Heart left ventricle (tissue), 16 donors: ENCODE measurements at regions not wholly inside any gene's neighbourhood (a gene's known extent, or its start where the extent isn't known, plus 50 kb on each side); places are given as distances from the start of the nearest gene placed in this dataset.

Source experiments
- ATAC-seq, 4 donors: fragments of 200-7000 bp; cut with Tn5 transposase; one replicate each; pipeline ENCODE4 v1.9.1; 2020 to 2022; ENCODE audit warnings: moderate library complexity in 4 of 4, mild to moderate bottlenecking in 3 of 4, moderate number of reproducible peaks in 1 of 4
- DNase-seq, 5 donors: peaks; one replicate each; pipeline ENCODE4 v3.0.0-alpha.2; 2020
- H3K27ac ChIP-seq, 12 donors: fragments of 200-600 bp; sonication (generic) in 4 of 12; one replicate each; pipeline versions ENCODE4 v1.5.0 to v1.8.0; 2016 to 2022; ENCODE audit warnings: mild to moderate bottlenecking in 2 of 12
- H3K27me3 ChIP-seq, 9 donors: fragments of 200-600 bp; sonication (generic) in 2 of 9; one replicate each; pipeline versions ENCODE4 v1.5.1 to v1.8.0; 2016 to 2022; ENCODE audit warnings: mild to moderate bottlenecking in 3 of 9
- H3K36me3 ChIP-seq, 9 donors: fragments of 200-600 bp; sonication (generic) in 2 of 9; one replicate each; pipeline versions ENCODE4 v1.5.0 to v1.8.0; 2018 to 2022; ENCODE audit warnings: mild to moderate bottlenecking in 2 of 9
- H3K4me1 ChIP-seq, 12 donors: fragments of 200-600 bp; sonication (generic) in 4 of 12; one replicate each; pipeline versions ENCODE4 v1.5.0 to v1.8.0; 2016 to 2022; ENCODE audit warnings: mild to moderate bottlenecking in 3 of 12
- H3K4me3 ChIP-seq, 12 donors: fragments of 200-600 bp; sonication (generic) in 4 of 12; one replicate each; pipeline versions ENCODE4 v1.5.0 to v1.8.0; 2017 to 2022; ENCODE audit warnings: mild to moderate bottlenecking in 9 of 12, moderate library complexity in 4 of 12
- H3K9me3 ChIP-seq, 12 donors: fragments of 200-600 bp; sonication (generic) in 4 of 12; one replicate each; pipeline versions ENCODE4 v1.5.0 to v1.8.0; 2016 to 2022; ENCODE audit warnings: mild to moderate bottlenecking in 1 of 12
- POLR2A ChIP-seq, 2 donors: fragments of 450-650 bp; IDR thresholded peaks; one replicate each; pipeline ENCODE4 v1.6.1; 2017; ENCODE audit warnings: antibody characterized with exemption in 2 of 2, mild to moderate bottlenecking in 2 of 2, moderate library complexity in 2 of 2
- WGBS, 4 donors: extraction: QIAGEN DNeasy Blood & Tissue Kit in 2 of 4; methylation state at CpG; one replicate each; pipeline versions ENCODE4 v1.1.5 to v1.1.7; 2013 to 2018; 5-methylcytosine and 5-hydroxymethylcytosine counted together
- intact Hi-C, 10 donors: fragments of 100-400 bp; cut with DNase I; formaldehyde crosslinking; loops; one replicate each; pipeline versions ENCODE4 v1.11.1 to v1.14.2; 2022
- TF ChIP-seq, protein P1 (sequence below), 12 donors: fragments of 200-600 bp; sonication (generic) in 4 of 12; IDR thresholded peaks; one replicate each; pipeline versions ENCODE4 v1.5.0 to v1.8.0; 2018 to 2022; ENCODE audit warnings: antibody characterized with exemption in 12 of 12, mild to moderate bottlenecking in 5 of 12
- donor health status: ischemic (EF 13 %, LVEDD 7.1; RV severe dilation, severe dysfunction).
- donor health status: healthy with polysubstance abuse.
- donor health status: DM: no; HTN: yes; CAD: no.
- donor health status: DM: no; HTN: no; CAD: no.
- donor health status: ischemic (EF 25% LVEDD 6.9; RV normal size, moderate dysfunction).
- donor health status: ischemic (EF 25% LVEDD 5.7; RV mildly dilated, moderate dysfunction).
- donor health status: healthy.
- donor health status: DM: yes; HTN: yes; CAD: no.
- donor health status: ischemic (EF 35%, LVEDD 5.7; RV mildly dilated, moderate dysfunction).
- donor health status: nonischemic (EF 11% LVEDD 7.7; RV severe dilation, severe dysfunction).
- donor health status: DM: yes; HTN: yes; CAD: no.
- donor health status: PGD.
- donor health status: ischemic (EF 29% LVEDD 5.4; RV normal size, mild dysfunction).
- donor health status: nonischemic (EF 23%, LVEDD 6.1; RV moderate dilation, normal function).

DNA sequence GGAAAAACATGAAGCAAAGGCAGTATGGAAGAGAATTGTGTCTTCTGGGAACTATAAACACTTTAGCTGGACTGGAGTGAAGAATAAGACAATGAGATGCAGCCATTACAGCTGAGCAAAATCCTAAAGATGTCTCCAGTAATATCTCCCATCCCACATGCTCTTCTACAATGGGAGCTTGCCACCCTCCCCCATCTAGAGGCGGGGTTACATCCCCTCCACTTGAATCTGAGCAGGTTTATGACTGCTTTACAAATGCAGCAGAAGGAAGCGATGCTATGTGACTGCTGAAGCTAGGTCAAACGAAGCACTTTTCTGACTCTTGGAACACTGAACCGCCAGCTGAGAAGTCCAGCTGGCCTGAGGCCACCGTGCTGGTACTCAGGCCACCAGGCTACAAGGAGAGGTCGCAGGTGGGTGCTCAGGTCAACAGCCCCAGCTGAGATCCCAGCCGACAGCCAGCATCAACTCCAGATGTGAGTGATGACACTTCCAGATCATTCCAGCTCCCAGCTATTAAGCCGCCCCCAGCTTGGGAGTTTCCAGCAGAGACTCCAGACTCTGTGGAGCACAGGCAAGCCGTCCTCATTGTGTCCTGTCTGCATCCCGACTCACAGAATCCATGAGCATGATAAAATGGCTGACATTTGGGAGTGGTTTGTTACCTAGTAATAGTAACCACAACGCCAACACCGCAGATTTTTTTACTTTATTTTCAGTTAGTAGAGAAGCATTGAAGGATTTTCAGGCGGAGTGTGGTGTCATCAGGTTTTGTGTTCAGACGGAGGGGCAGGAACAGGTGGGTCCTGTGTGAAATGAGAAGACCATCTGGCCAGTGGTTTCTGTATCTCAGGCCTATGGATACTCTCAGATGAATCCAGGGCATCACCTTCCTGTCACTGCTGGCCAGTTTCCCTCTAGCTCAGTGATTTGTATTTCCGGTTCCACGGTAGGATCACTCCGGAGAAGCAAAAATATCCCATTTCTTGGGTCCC, 89.3 kb downstream of the NPY start:
- DNase-seq: no peak
- Histone ChIP-seq H3K9me3 (no peaks in the 10 kb centered on the region), H3K4me1 (no peaks in the 10 kb centered on the region), H3K27me3 (peaks cover 0 to 5% (median 0%) of the 10 kb centered on the region in 9 donors), H3K4me3 (no peak overlapping the region), H3K27ac (no peak overlapping the region), H3K36me3 (no peaks in the 10 kb centered on the region)
- WGBS, 4 donors: 69 to 77% (median 75%) methylated on average over 15 to 17 of the region's 17 CpGs
- TF ChIP-seq POLR2A (IDR thresholded peaks at IDR 0.05): no peak
- TF ChIP-seq, protein P1, sequence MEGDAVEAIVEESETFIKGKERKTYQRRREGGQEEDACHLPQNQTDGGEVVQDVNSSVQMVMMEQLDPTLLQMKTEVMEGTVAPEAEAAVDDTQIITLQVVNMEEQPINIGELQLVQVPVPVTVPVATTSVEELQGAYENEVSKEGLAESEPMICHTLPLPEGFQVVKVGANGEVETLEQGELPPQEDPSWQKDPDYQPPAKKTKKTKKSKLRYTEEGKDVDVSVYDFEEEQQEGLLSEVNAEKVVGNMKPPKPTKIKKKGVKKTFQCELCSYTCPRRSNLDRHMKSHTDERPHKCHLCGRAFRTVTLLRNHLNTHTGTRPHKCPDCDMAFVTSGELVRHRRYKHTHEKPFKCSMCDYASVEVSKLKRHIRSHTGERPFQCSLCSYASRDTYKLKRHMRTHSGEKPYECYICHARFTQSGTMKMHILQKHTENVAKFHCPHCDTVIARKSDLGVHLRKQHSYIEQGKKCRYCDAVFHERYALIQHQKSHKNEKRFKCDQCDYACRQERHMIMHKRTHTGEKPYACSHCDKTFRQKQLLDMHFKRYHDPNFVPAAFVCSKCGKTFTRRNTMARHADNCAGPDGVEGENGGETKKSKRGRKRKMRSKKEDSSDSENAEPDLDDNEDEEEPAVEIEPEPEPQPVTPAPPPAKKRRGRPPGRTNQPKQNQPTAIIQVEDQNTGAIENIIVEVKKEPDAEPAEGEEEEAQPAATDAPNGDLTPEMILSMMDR (IDR thresholded peaks at IDR 0.05): no peak
- intact Hi-C loops: no loop called here
- no peak for ATAC-seq

- H3K27ac ChIP-seq: no peak overlapping the region
- peaks cover 0 to 8% (median 0%) of the 10 kb centered on the region in 12 donors for H3K9me3 ChIP-seq
- intact Hi-C loops: no loop called here
- WGBS, 4 donors: 70 to 76% (median 73%) methylated on average over 8 of the region's 8 CpGs
- H3K4me3 ChIP-seq: no peak overlapping the region
- DNase-seq (no peak), ATAC-seq (no peak)
- no peaks in the 10 kb centered on the region for H3K4me1 ChIP-seq
- peaks cover 0 to 5% (median 0%) of the 10 kb centered on the region in 9 donors for H3K27me3 ChIP-seq
- no peak for TF ChIP-seq POLR2A (IDR thresholded peaks at IDR 0.05)
- TF ChIP-seq, protein P1 (IDR thresholded peaks at IDR 0.05): no peak
- H3K36me3 ChIP-seq: no peaks in the 10 kb centered on the region
Measured at GRCh38 chr7:24378871-24379616, 95.1 kb downstream of the NPY start.

DNA sequence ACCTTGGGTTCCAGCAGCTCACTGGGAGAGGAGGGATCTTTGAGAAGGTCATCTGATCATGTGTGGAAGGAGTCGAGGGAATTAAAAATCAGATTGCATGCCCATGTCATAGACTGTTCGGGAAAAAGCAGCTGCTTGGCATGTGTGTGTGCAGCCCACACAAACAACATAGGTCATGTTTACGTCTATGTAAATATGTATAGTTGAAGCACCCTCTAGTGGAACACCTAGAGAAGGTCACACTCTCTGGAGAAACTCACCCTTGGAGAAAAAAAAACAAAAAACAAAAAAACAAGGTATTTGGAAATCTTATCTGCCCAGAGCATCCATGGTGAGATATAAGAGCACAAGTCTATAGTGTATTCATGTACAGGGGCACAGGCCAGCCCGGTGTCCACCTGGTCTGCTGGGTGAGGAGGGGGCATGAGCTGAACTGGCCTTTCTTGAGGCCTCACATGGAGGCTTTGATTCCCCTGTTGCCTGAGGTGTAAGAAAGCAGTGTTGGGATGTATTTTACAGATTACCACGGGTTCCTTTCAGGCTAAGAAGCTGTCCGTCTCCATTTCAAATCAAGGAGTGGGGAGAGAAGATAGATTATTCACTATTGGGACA, 98.0 kb downstream of the NPY start:
- no peaks in the 10 kb centered on the region for H3K4me1 ChIP-seq
- TF ChIP-seq, protein P1 (IDR thresholded peaks at IDR 0.05): no peak
- no peak for TF ChIP-seq POLR2A (IDR thresholded peaks at IDR 0.05)
- ATAC-seq (no peak), DNase-seq (no peak)
- H3K4me3 ChIP-seq: no peak overlapping the region
- intact Hi-C loops: no loop called here
- no peaks in the 10 kb centered on the region for H3K36me3 ChIP-seq
- peaks cover 0 to 3% (median 0%) of the 10 kb centered on the region in 9 donors for H3K27me3 ChIP-seq
- H3K9me3 ChIP-seq: peaks cover 0 to 8% (median 0%) of the 10 kb centered on the region in 12 donors
- H3K27ac ChIP-seq: no peak overlapping the region
- 32 to 58% (median 44%) methylated on average over 6 of the region's 6 CpGs for WGBS, 4 donors
